NOMO-1 treated with dmso at 0.1 percent for 144 hours (cell line): ENCODE measurements at regions not wholly inside any gene's neighbourhood (a gene's known extent, or its start where the extent isn't known, plus 50 kb on each side); places are given as distances from the start of the nearest gene placed in this dataset.

Source experiments
- DNase-seq: peaks from one replicate; lab custom pipeline; 2025; ENCODE audit not compliant: unreplicated experiment; lab: John Stamatoyannopoulos, UW

- peak; percentile 41 for DNase-seq
These were observed 331.4 kb upstream of the TMEM229A start for GRCh38 chr7:124364283-124364682.

GRCh38 chr7:124354201-124354600, 321.3 kb upstream of the TMEM229A start:
- DNase-seq = no peak

DNA sequence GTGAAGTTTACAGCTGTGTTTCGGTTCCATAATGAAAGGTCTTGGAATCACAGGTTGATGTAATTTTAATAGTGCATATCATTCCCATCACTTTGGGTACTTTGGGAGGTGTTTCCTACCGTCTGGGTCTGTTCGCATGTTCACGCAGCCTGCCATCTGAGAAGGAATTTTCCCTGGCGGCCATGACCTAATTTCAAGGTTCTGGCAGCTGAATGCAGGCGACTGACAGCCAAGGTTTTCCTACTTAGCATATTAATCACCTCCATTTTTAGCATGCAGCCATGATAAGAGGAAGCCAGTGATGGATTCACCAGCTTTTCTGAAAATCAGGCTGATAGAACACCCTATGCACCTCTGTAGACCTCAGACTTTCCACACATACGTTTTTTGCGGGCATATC, 319.1 kb upstream of the TMEM229A start:
- DNase-seq = no peak

GRCh38 chr7:124349443-124349842, 316.6 kb upstream of the TMEM229A start:
- no peak for DNase-seq

- DNase-seq = no peak
These were observed 306.0 kb upstream of the TMEM229A start for GRCh38 chr7:124338861-124339260.

DNA sequence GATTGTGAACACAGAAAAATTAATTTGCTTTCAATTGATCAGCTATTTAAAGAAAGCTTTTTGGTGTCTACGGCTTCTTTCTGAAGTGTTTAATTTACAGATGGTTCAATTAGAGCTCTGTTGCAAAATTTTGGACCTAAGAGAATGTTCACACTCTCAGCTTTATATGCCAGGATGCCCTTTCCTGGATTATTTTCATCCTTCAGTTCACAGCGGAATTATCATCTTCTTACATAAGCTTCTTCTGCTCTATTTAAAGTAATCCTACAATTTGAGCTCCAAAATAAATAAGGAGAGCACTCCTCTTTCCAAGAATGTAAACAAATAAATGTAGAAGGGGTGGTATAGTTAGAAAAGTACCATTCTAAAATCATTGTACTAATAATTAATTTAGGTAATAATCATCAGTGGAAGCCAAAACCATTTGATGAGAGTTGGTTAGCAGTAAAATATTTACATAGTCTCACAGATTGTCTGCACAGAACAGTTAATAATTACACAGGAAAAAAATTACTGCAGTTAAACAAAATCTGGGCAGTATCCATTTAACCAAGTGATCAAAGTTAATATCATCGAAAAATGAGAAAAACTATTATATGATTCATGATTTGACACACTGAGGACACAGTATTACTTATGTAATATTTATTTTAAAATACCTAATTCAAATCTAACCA, 298.0 kb upstream of the TMEM229A start:
- no peak for DNase-seq

DNA sequence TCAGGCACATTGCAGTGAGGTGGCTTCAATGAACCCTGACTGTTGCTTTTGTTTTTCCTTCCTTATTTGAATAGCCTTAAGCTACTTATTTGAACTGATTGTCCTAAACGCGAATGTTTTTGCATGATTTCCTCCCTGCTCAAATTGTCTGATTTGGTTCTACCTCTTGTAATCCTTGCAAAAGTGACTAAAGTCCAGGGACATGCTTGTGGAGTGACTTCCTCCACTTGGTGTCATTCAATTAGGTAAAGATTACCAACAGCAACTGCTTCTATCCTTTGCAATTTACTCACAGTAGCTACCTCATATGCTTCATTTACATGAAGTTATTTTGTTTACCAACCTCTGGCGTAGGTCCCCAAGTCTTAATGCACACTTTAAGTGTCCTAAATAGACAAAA, 295.9 kb upstream of the TMEM229A start:
- DNase-seq = no peak

DNA sequence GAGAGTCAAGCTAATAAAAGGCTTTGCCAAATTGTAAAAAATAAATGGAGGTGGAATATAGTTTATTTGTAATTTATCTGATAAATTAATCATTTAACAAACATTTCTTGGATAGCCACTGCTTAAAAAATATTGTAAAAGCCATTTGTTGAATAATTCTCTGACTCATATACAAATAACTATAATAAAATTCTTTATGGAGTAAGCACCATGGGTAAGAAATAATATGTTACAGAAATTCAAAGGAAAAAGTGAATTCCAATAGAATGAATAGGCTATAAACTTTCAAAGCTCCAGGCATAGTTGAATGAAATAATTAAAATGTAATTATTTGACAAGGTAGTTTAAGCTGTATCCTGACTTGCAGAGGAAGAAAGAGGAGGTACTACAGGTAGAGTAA, 291.4 kb upstream of the TMEM229A start:
- no peak for DNase-seq

GRCh38 chr7:124323597-124323996, 290.7 kb upstream of the TMEM229A start:
- no peak for DNase-seq

DNA sequence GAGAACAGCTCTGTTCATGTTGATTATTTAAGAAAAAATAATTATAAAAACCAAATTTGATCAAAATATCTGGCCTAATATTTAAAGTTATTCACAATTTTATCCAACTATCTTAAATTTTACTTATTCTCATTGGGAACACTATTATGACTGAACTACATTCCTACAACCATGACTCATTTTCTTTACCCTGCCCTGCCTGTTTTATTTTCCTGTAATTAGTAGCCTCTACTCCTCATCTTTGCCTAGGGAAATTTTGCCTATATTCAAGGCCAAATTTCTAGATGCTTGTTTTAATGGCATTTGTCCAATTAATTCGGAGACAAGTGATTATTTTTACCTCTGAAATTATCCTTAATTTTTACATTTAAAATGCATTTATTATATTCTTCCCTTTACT, 289.7 kb upstream of the TMEM229A start:
- DNase-seq = no peak

GRCh38 chr7:124318721-124319450, 286.0 kb upstream of the TMEM229A start:
- no peak for DNase-seq

DNA sequence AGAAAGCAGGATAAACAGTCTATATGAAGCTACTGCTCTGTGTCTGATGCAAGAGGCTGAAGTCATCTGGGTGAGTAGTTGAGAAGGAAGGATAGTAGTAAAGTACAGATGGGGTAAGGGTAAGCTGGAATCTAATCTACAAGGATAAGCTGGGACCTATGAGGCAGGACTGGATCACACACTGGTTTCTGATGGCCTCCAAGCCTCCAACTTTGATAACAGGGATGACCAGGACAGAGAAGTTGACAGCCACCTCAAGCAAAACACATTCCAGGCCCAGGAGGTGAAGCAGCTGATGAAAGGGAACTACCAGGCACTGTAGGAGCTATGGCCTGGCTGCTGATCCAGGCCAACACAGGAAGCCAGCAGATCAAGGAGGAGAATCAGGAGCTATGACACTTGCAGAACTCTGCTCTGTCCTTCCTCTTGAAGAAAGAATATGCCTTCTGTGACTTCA, 278.1 kb upstream of the TMEM229A start:
- DNase-seq = no peak

- DNase-seq = no peak
These were observed 275.5 kb upstream of the TMEM229A start for GRCh38 chr7:124308384-124308783.

- no peak for DNase-seq
These were observed 262.4 kb upstream of the TMEM229A start for GRCh38 chr7:124295289-124295688.

- DNase-seq = no peak
These were observed 252.1 kb upstream of the TMEM229A start for GRCh38 chr7:124284937-124285336.

GRCh38 chr7:124276005-124276622, 243.2 kb upstream of the TMEM229A start:
- DNase-seq = no peak

- DNase-seq = no peak
These were observed 242.5 kb upstream of the TMEM229A start for GRCh38 chr7:124275411-124275810.

DNA sequence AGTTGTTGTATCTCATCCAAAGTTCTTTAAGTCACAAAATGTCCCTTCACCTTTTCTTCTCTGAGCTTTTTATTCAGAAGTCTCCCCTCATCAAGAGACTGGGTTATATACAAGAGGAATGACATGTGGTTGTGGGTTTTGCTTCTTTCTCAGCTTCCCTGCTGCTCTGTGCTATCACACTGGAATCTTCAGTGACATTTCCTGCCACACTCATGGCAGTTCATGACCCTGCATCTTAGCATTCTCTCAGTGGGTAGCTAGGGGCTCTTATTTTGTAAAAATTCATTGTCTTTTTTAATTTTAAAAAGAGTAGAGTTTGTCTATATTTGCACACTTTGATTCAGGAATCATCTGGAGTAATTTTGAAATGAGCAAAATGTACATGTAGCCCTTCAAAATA, 236.9 kb upstream of the TMEM229A start:
- no peak for DNase-seq

- DNase-seq = no peak
These were observed 234.3 kb upstream of the TMEM229A start for GRCh38 chr7:124267154-124267553.

DNA sequence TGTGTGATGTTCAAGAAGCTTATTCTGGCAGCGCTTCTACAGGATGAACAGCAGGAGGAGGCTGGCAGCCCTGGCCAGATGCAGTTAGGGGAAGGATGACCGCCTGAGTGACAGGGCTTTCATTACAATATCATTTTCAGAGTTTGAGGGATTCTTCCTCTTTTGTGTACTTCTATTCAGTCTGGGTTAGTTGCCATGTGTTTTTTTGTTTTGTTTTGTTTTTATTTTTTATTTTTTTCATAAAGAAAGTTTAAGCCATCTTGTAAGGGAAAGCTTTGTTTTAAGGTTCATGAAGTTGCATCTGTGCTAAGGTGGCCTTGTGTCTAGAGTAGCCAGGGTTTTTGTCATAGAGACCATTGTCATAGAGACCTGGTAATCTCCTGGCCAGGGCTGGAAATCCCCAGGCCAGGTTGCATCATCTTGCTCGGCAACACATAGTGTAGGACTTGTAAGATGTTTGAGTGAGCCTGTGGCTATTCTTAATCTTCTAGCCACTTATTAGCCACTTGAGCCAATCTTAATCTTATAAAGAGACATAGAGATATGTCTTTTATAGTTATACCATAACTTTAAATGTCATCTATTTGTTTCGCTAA, 230.5 kb upstream of the TMEM229A start:
- DNase-seq = no peak

DNA sequence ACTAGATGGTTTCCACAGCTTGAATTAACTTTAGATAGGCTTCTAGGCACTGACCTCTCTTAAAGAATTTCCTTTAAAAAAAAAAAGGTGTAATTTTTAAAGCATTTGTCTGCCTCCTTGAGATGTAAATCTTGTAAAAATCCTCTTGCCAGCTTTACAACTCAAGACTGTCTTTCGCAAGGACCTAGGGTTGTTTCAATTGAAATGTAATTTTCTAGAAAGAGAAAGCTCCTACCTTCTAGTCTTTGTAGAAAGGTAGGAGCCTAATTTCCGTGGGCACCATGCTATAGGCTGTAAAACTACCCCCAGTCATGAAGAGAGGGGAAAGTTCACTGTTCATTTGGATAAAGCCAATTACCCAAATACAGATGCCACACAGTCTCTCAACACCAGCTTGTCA, 228.8 kb upstream of the TMEM229A start:
- DNase-seq = no peak
